ENCODE measurements at regions not wholly inside any gene's neighbourhood (a gene's known extent, or its start where the extent isn't known, plus 50 kb on each side); places are given as distances from the start of the nearest gene placed in this dataset.

- TF ChIP-seq EZH2 (IDR thresholded peaks at IDR 0.05; ENCODE audit: insufficient read depth, poor library complexity, severe bottlenecking), result no peak
- no peak for TF ChIP-seq EZH2phosphoT487 (IDR thresholded peaks at IDR 0.05; ENCODE audit: insufficient read depth, low read depth)
These were observed 156.5 kb upstream of the SLCO3A1 start for GRCh38 chr15:91696981-91697380.
